Thymus (tissue), 11 donors: ENCODE measurements at regions not wholly inside any gene's neighbourhood (a gene's known extent, or its start where the extent isn't known, plus 50 kb on each side); places are given as distances from the start of the nearest gene placed in this dataset.

Experiments
- DNase-seq, 9 donors: peaks; one replicate each; pipeline ENCODE4 v3.0.0-alpha.2; 2013; ENCODE audit warnings: low spot score in 9 of 9, low read depth in 6 of 9, missing footprints in 1 of 9
- H3K27ac ChIP-seq, 2 donors: one replicate each; pipeline ENCODE4 v1.5.1; 2013; ENCODE audit warnings: control low read depth in 1 of 2, low read depth in 1 of 2, low read length in 1 of 2, mild to moderate bottlenecking in 1 of 2, moderate library complexity in 1 of 2
- H3K27me3 ChIP-seq, 2 donors: one replicate each; pipeline ENCODE4 v1.5.1; 2013; ENCODE audit warnings: low read length in 1 of 2; ENCODE audit not compliant: control insufficient read depth in 2 of 2, insufficient read depth in 1 of 2
- H3K36me3 ChIP-seq, 2 donors: one replicate each; pipeline ENCODE4 v1.5.1; 2013; ENCODE audit warnings: low read length in 1 of 2, mild to moderate bottlenecking in 1 of 2, moderate library complexity in 1 of 2; ENCODE audit not compliant: control insufficient read depth in 2 of 2, insufficient read depth in 2 of 2
- H3K4me1 ChIP-seq, 2 donors: one replicate each; pipeline ENCODE4 v1.5.1; 2013; ENCODE audit warnings: low read length in 2 of 2; ENCODE audit not compliant: control insufficient read depth in 2 of 2, insufficient read depth in 2 of 2
- H3K4me3 ChIP-seq, 2 donors: one replicate each; pipeline ENCODE4 v1.5.1; 2013; ENCODE audit warnings: low read length in 2 of 2, control low read depth in 1 of 2, mild to moderate bottlenecking in 1 of 2
- H3K9me3 ChIP-seq, 2 donors: one replicate each; pipeline ENCODE4 v1.5.1; 2013; ENCODE audit warnings: low read length in 1 of 2, mild to moderate bottlenecking in 1 of 2; ENCODE audit not compliant: control insufficient read depth in 2 of 2, insufficient read depth in 1 of 2
- WGBS: extraction: QIAGEN DNeasy Blood & Tissue Kit; methylation state at CpG from one replicate; pipeline ENCODE4 v1.1.7; 2013; 5-methylcytosine and 5-hydroxymethylcytosine counted together
- donor health status: healthy.

- no peaks in the 10 kb centered on the region for H3K4me1 ChIP-seq
- no peaks in the 10 kb centered on the region for H3K9me3 ChIP-seq
- H3K4me3 ChIP-seq, result no peak overlapping the region
- WGBS, result 97% methylated on average over 4 of the region's 4 CpGs
- no peak overlapping the region for H3K27ac ChIP-seq
- H3K36me3 ChIP-seq, result no peaks in the 10 kb centered on the region
- peaks cover 0 to 3% of the 10 kb centered on the region in 2 donors for H3K27me3 ChIP-seq
- DNase-seq, result no peak
Observed at GRCh38 chr1:201761871-201762270, 67.1 kb upstream of the IPO9 start.

GRCh38 chr1:201762381-201762780 lies 66.6 kb upstream of the IPO9 start:
- DNase-seq, result no peak
- Histone ChIP-seq H3K4me1 (no peaks in the 10 kb centered on the region), H3K36me3 (no peaks in the 10 kb centered on the region), H3K27ac (no peak overlapping the region), H3K9me3 (no peaks in the 10 kb centered on the region), H3K4me3 (no peak overlapping the region), H3K27me3 (peaks cover 0 to 3% of the 10 kb centered on the region in 2 donors)
- 98% methylated on average over 2 of the region's 2 CpGs for WGBS

- Histone ChIP-seq H3K9me3 (no peaks in the 10 kb centered on the region), H3K27me3 (no peaks in the 10 kb centered on the region), H3K36me3 (no peaks in the 10 kb centered on the region), H3K4me3 (no peak overlapping the region), H3K27ac (no peak overlapping the region), H3K4me1 (no peaks in the 10 kb centered on the region)
- WGBS, result 94% methylated on average over 7 of the region's 7 CpGs
- DNase-seq, result no peak
Observed at GRCh38 chr1:201763455-201764140, 65.4 kb upstream of the IPO9 start.

GRCh38 chr1:201764166-201764565 lies 64.8 kb upstream of the IPO9 start:
- no peaks in the 10 kb centered on the region for H3K36me3 ChIP-seq
- no peak for DNase-seq
- H3K4me1 ChIP-seq, result no peaks in the 10 kb centered on the region
- no peaks in the 10 kb centered on the region for H3K27me3 ChIP-seq
- H3K27ac ChIP-seq, result no peak overlapping the region
- no peak overlapping the region for H3K4me3 ChIP-seq
- H3K9me3 ChIP-seq, result no peaks in the 10 kb centered on the region
- 90% methylated on average over 4 of the region's 4 CpGs for WGBS

- DNase-seq, result no peak
- Histone ChIP-seq H3K36me3 (no peaks in the 10 kb centered on the region), H3K27me3 (no peaks in the 10 kb centered on the region), H3K4me3 (no peak overlapping the region), H3K9me3 (no peaks in the 10 kb centered on the region), H3K4me1 (no peaks in the 10 kb centered on the region), H3K27ac (no peak overlapping the region)
- 97% methylated on average over 2 of the region's 2 CpGs for WGBS
Observed at GRCh38 chr1:201764579-201764978, 64.4 kb upstream of the IPO9 start.

- WGBS, result 94% methylated on average over 7 of the region's 7 CpGs
- no peak for DNase-seq
- no peak overlapping the region for H3K4me3 ChIP-seq
Observed at GRCh38 chr1:201766131-201766866, 62.7 kb upstream of the IPO9 start.

GRCh38 chr1:201767339-201767738 lies 61.6 kb upstream of the IPO9 start:
- no peak overlapping the region for H3K4me3 ChIP-seq
- WGBS, result 96% methylated on average over 6 of the region's 6 CpGs
- H3K9me3 ChIP-seq, result no peaks in the 10 kb centered on the region
- no peaks in the 10 kb centered on the region for H3K27me3 ChIP-seq
- H3K27ac ChIP-seq, result no peak overlapping the region
- H3K4me1 ChIP-seq, result no peaks in the 10 kb centered on the region
- no peak for DNase-seq
- H3K36me3 ChIP-seq, result no peaks in the 10 kb centered on the region

More at GRCh38 chr1:201766131-201766866, 62.7 kb upstream of the IPO9 start:
- no peaks in the 10 kb centered on the region for H3K9me3 ChIP-seq
- no peaks in the 10 kb centered on the region for H3K36me3 ChIP-seq
- H3K27me3 ChIP-seq, result no peaks in the 10 kb centered on the region
- H3K4me1 ChIP-seq, result no peaks in the 10 kb centered on the region
- H3K27ac ChIP-seq, result no peak overlapping the region

- Histone ChIP-seq H3K36me3 (no peaks in the 10 kb centered on the region), H3K27me3 (no peaks in the 10 kb centered on the region), H3K27ac (no peak overlapping the region), H3K4me3 (no peak overlapping the region), H3K9me3 (no peaks in the 10 kb centered on the region), H3K4me1 (no peaks in the 10 kb centered on the region)
- no peak for DNase-seq
- 93% methylated on average over 2 of the region's 2 CpGs for WGBS
Observed at GRCh38 chr1:201769072-201769471, 59.9 kb upstream of the IPO9 start.

- WGBS, result 80% methylated on average over 3 of the region's 3 CpGs
- Histone ChIP-seq H3K4me3 (no peak overlapping the region), H3K27me3 (no peaks in the 10 kb centered on the region), H3K4me1 (no peaks in the 10 kb centered on the region), H3K9me3 (no peaks in the 10 kb centered on the region), H3K36me3 (no peaks in the 10 kb centered on the region), H3K27ac (no peak overlapping the region)
- DNase-seq, result no peak
Observed at GRCh38 chr1:201769966-201770365, 59.0 kb upstream of the IPO9 start.
